ENCODE measurements at regions not wholly inside any gene's neighbourhood (a gene's known extent, or its start where the extent isn't known, plus 50 kb on each side); places are given as distances from the start of the nearest gene placed in this dataset.
"Not testable (repeated sequence)": the region's sequence is repeated elsewhere in the genome, so short reads cannot be mapped to it uniquely, and the experiment has no call there.

GRCh38 chr2:8611246-8611645 lies 70.6 kb upstream of the ID2 start:
- intact Hi-C loops (cut with DNase I) = no loop called here
- DNase-seq (ENCODE audit: low spot score) (no peak), ATAC-seq (no peak)

DNA sequence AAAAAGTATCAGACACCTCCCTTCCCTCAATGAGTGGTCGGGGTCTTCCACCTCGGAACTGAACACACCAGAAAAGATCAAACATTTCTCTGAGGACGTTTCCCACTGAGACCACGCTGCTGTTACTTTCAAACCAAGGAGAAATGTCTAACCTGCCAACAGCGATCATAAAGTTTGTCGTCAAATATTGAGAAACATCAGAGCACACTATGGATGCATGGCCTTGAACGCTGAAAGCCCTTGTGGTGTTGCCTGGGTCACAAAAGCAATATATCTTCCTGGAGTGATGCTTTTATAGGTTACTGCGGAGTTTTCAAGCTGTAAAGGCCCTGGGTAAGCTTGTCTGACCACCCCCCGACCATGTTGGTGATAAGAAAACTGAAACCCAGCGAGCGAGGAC lies 70.2 kb upstream of the ID2 start:
- DNase-seq (ENCODE audit: low spot score) = no peak
- no peak for ATAC-seq
- intact Hi-C loops (cut with DNase I) = no loop called here

- DNase-seq (ENCODE audit: low spot score) = no peak
- ATAC-seq = no peak
- intact Hi-C loops (cut with DNase I) = no loop called here
Measured at GRCh38 chr2:8612734-8613179, 69.1 kb upstream of the ID2 start.

GRCh38 chr2:8613207-8613999 lies 68.5 kb upstream of the ID2 start:
- ATAC-seq; DNase-seq (ENCODE audit: low spot score); intact Hi-C loops (cut with DNase I): not testable (repeated sequence)

- DNase-seq (ENCODE audit: low spot score) = no peak
- no peak for ATAC-seq
- intact Hi-C loops (cut with DNase I) = no loop called here
Measured at GRCh38 chr2:8614646-8615045, 67.2 kb upstream of the ID2 start.

DNA sequence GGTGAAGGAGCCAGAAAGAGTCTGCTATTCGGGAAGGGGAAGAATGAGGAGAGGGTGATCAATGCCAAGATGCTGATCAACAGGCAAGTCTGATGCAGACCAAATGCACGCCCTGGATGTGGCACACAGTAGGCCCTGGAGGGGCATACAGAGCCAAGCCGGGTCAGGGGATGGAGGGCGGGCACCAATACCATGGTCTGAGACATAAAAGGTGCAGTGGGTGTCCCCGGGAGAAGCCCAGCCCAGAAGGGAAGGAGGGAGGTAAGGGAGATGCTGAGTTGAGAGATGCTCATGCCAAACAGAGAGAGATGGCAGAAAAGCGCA lies 66.6 kb upstream of the ID2 start:
- no peak for ATAC-seq
- intact Hi-C loops (cut with DNase I) = no loop called here
- no peak for DNase-seq (ENCODE audit: low spot score)

DNA sequence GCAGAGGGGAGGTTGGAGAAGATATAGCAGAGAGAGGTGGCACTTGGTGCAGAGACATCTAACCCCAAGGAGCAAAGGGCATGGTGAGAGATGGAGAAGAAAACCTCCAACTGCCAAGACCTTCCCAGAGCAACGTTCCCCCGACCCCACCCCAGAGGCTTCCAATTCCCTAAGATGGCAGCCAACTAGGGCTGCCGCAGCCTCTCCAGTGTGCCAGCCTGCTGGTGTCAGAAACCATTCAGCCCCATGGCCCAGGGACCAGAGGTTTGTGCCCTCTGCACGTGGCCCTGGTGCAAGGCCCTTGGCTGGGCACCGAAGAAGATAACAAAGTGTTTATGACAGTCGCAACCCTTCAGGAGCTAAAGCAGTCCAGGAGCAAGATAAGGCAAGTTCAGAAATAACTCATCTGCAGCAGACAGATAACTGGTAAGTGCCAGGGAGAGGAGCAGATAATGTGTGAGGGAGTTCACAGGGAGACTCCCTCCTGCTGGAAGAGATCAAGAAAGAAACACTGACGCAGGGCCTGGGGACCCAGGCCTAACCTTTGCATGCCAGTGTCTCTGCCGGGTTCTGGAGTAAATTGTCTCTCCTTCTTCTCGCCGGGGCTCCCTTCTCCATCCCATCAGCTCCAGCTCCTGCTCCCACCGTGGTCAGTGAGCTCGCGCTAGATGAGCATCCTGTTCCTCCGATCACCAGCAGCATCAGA lies 66.1 kb upstream of the ID2 start:
- ATAC-seq (no peak), DNase-seq (ENCODE audit: low spot score) (no peak)
- intact Hi-C loops (cut with DNase I) = no loop called here

DNA sequence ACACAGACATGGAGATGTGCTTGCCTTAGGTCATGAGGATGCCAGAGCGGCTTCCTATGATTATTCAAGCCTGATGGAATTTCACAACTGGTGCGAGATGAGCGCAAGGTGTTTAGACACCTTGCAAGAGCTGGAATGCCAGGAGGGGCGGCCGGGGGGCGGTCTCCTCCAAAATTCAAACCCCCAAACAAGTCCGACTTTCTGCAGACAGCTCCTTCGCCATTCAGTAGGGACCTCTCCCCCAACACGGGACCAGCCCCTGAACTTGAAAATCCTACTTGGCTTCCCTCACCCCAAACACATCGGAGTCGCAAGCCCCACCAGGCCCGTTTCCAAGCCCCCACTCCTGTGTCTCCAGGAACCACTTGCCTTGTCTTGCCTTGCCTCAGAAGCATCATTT lies 64.8 kb upstream of the ID2 start:
- intact Hi-C loops (cut with DNase I) = no loop called here
- no peak for DNase-seq (ENCODE audit: low spot score)
- ATAC-seq = no peak

DNA sequence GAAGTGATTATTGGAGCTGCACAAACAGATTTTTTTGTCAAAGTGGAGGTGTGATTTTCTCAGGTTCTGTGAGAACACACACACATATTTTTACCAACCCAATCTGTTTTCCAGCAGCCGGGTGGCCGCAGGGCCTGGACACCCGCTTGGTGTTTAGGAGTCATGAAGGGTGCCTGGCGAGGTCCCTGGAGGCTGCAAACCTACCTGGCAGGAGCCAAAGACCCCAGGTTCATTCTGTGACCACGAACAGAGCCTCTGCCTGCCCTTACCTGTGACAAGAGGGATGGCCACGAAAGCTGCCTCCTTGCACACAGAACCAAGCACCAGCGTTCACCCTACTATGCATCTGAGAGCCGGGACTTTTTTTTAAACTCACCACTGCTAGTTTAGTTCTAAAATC lies 64.3 kb upstream of the ID2 start:
- ATAC-seq = no peak
- intact Hi-C loops (cut with DNase I) = no loop called here
- DNase-seq (ENCODE audit: low spot score) = no peak

DNA sequence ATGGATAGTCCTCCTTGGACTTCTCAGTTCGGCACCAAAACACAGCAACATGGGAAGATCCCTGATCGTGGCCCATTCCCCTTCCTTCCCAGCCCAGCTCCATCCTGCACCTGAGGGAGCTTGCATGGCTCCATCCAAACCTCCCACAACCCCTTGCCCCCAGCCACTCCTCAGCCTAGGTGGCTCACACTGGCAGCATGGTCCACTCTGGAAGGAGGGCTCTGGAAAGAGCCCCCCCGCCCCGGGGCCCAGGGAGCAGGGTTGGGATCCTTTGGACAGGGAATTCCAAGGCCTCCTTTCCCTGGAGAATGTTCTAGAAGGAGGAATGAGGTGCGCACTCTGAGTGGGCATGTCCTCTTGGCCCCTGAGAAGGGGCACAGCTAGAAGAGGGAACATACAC lies 62.8 kb upstream of the ID2 start:
- ATAC-seq (no peak), DNase-seq (ENCODE audit: low spot score) (no peak)
- intact Hi-C loops (cut with DNase I) = no loop called here

DNA sequence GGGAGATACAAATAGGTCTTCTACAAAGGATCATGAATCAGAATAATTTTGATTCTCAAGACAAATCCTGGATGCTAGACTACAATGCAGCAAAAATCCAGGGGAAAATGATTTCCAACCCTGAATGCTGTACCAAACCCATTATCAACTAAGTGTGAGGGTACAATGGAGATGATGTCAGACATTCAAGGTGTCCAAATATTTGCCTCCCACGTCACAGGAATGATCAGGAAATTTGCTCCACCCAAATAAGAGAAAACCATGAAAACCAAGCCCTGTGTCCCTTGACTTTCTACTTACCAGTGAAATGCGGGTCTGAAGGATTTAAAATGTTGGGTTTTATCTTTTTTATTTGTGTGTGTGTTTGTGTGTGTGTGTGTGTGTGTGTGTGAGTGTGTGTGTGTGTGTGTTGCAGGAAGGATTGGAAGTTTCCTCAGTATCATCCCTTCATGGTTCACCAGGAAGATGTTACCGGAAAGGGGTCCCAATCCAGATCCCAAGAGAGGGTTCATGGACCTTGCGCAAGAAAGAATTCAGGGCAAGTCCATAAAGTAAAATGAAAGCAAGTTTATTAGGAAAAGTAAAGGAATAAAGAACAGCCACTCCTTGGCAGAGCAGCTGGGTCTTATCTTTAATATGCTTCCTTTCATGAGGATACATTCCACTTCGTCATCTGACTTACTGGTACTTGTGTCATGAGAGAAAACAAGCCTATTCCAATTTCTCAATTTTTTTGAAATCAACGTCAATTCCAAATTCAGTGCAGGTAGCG lies 61.1 kb upstream of the ID2 start:
- intact Hi-C loops (cut with DNase I) = loop anchor here (10.0 kb wide), 1 partner anchor 64 kb away; the partner anchor contains the start of gene ID2
- ATAC-seq = no peak
- no peak for DNase-seq (ENCODE audit: low spot score)

DNA sequence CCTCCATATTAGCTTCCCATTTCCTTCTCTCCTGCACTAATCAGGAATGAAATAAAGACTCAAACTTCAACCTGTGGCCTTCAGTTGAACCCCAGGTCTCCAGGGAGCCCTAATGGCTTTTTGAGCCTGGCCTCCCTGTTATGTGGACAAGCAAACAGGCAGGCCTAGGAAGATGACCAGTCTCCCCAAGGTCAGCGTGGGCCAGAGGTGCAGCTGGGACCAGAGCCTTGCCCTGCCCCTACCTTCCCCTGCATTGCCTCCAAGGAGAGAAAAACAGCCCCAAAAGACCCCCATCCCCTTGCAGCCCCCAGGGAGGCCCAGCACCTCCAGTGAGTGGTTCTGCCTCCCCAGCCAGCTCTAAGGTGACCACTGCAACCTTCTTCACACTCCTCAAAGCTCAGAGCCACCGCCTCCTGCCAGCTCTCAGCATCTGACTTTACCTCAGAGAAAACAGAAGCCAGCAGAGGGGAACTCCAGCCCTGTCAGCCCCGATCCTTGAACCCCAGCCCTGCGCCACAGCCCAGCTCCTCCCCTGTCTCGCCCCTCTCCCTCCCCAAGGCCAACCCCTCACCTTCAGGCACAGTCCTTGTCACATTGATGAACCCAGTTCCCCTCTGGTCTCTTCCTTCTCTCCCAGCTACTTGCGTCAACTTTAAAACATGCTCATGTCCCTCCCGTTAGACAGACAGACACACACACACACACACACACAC lies 59.5 kb upstream of the ID2 start:
- no peak for ATAC-seq
- intact Hi-C loops (cut with DNase I) = loop anchor here (10.0 kb wide), 1 partner anchor 62 kb away; the partner anchor contains the start of gene ID2
- no peak for DNase-seq (ENCODE audit: low spot score)

DNA sequence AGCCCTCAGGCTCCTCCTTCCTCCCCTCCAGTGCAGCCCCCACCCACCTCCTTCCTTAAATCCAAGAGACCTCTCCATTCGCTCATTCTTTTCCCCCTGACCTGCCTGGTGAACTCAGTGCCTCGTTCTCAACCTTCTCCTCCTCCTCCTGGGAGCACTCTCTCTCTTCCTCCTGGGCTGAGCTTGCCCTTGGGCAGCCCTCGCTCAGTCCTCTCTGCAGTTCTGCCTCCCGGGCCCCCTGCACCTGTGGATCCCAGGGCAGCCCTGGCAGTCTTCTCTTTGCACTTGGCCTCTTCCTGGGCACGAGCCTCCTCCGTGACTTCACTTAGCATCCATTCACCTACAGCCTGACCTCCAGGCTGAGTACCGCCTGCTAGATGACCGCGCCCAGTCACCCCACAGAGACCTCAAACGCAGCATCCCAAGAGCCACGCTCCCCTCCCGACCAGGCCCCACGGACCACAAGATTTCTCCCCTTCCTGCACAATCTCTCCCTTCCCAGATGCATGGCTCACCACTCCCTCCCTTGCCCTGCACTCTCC lies 58.9 kb upstream of the ID2 start:
- no peak for DNase-seq (ENCODE audit: low spot score)
- no peak for ATAC-seq
- intact Hi-C loops (cut with DNase I) = loop anchor here (10.0 kb wide), 1 partner anchor 62 kb away; the partner anchor contains the start of gene ID2

DNA sequence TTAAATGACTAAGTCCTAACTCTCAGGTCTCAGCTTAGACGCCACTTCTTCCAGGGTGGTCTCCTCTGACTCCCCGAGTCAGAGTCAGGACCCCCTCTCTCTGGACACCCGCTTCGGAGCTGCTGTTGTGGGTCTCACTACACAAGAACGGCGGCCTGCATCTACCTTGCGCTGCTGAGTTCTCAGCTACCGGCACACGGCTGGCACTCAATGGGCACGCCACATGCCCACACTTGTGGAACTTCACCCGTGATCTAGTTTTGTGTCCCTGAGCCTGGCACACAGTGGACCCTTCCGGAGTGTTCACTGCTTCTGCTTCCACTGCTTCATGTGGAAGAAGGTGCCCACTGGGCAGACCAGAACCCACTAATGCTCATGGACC lies 58.3 kb upstream of the ID2 start:
- intact Hi-C loops (cut with DNase I) = loop anchor here (10.0 kb wide), 1 partner anchor 61 kb away; the partner anchor contains the start of gene ID2
- no peak for DNase-seq (ENCODE audit: low spot score)
- no peak for ATAC-seq

DNA sequence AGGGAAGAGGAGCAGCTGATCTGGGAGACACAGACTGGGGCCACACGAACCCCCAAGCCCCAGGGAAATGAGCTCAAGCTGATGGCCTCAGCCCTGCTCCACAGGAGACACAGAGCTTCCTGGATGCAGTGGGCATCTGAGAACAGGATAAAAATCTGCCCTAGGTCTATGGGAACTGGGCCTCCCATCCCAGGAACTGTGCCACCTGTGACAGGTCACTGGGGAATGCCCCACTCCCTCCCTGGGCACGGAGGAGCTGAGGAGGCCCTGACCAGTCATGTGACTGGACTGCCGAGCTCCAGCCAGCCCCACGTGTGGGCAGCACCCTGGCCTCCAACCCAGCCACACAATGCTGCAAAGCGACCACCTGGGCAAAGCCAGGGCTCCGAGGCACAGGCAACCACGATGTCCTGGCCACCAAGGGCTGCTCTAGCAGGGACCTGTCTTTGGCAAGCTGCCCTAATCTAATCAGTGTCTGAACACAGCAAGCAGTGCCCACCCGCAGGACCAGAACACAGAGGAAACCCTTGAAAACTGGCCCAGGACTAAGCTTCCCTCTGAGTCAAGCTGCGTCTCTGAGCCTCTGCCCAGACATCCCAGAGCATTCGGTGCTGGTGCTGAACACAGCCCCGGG lies 57.8 kb upstream of the ID2 start:
- intact Hi-C loops (cut with DNase I) = loop anchor here (10.0 kb wide), 1 partner anchor 61 kb away; the partner anchor contains the start of gene ID2
- ATAC-seq (no peak), DNase-seq (ENCODE audit: low spot score) (peak; percentile 38)

DNA sequence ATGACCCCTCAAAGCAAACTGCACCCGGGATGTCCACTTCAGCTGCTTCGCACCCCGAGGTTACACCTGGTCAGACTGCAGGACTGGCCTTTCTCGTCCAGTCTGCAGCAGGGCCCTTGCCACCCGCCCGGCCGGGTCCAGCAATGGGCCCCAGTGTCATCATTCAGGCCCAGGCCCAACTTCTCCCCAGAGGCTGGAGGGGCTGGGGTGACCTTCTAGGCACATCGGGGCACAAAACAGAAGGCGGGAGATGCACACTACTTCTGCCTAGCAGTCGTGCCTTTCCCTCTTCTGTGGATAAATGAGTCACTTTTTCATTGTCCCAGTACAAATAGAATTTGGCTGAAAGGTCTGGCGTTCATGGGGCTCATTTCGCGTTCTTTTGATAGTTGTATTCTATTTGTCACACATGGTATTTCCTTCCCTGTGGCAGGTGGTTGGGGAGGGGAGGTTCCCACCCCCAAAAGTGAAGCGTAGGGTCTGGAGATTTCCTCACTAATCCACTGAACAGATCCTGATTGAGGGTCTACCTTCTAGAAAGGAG lies 56.9 kb upstream of the ID2 start:
- intact Hi-C loops (cut with DNase I) = loop anchor here (5.0 to 10.0 kb wide), 2 partner anchors 60 to 1198 kb away; partner anchors contain the start of gene ID2
- no peak for DNase-seq (ENCODE audit: low spot score)
- ATAC-seq = no peak

DNA sequence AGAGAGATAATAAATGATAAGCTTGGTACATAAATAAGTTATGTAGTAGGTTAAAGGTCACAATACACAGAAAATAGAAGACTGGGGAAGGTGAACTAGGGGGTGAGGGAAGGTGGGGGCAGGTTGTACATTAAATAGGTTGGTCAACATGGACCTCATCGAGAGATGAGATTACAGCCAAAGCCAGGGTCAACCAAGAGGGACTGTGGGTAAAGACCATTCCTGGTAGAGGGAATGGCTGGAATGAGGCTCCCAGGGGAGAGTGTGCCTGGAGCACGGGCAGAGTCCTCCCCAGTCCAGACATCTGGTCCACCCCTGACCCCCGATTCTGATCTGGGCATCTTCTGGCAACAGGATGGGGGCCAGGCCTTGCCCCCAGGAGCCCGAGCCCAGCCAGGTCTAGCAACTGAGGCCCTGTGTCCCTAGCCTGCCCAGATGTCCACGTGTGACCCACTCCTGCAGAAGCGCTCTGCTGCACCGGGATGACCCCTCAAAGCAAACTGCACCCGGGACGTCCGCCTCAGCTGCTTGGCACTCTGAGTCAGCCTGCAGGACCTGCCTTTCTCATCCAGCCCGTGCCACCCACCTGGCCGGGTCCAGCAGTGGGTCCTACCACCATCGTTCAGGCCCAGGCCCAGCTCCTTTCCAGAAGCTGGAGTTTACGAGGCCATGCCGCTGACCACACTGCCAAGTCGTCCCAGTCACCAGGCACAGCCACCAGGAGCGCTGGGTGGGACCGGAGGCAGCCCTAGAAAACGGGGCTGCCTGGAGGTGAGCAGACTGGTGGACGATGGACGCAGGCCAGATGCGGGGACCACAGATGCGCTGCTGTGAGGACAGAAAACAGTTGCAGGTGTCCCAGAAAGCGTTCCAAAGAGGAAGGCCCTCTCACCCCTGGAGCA lies 56.2 kb upstream of the ID2 start:
- ATAC-seq (no peak), DNase-seq (ENCODE audit: low spot score) (peak; percentile 49)
- intact Hi-C loops (cut with DNase I) = loop anchor here (5.0 to 10.0 kb wide), 2 partner anchors 59 to 1198 kb away; partner anchors contain the start of gene ID2
